ENCODE measurements at regions not wholly inside any gene's neighbourhood (a gene's known extent, or its start where the extent isn't known, plus 50 kb on each side); places are given as distances from the start of the nearest gene placed in this dataset.

GRCh38 chr5:138665261-138665660 is 88.0 kb upstream of the CTNNA1 start:
- DNase-seq (ENCODE audit: low read depth) = no peak

DNA sequence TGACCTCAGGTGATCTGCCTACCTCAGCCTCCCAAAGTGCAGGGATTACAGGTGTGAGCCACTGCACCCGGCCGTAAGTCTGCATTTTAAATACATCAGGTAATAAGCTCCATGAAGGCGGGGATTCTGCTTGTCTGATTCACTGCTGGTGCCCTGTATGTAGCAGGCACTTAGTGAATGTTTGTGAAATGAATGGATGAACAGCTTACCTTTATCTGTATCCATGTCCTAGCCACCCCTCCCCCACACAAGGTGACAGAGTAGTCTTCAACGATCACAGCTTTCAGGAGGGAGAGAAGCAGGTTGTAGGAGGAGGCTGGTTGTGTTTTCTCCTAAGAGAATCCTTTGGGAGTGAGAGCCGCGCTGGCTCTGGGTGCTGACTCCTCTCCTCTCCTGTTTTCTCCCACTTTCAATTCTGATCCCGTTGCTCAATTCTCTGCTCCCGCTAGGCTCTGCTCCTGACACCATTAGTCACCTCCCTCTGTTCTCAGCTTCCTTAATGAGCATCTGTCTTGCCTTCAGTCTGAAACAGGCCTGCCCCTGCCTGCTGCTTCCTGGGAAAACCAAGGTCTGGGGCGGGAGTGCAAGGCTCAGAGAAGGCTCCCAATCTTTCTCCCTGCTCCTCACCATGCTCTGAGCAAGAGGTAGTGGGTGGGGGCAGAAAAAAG is 88.8 kb upstream of the CTNNA1 start:
- peak; percentile 33 for DNase-seq (ENCODE audit: low read depth)

GRCh38 chr5:138663561-138663960 is 88.4 kb upstream of the HSPA9 start:
- no peak for DNase-seq (ENCODE audit: low read depth)

DNA sequence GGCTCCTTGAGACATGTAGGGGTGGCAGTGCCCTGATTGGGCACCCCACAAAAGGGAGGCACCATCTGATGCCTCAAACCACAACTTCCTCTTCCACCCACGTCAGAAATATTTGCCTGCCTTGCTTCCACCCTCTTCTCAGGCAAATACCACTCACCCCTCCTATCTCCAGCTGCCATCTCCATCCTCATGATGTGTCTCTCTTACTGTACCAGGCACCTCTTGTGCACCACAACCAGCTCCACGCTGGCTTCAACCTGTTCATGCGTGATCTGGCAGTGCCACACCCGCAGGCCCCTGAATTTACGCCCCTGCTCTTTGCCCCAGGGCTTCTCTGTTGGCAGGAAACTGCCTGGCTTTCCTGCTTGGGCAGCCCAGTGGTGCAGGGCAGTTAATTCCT is 87.8 kb upstream of the HSPA9 start:
- no peak for DNase-seq (ENCODE audit: low read depth)

GRCh38 chr5:138662599-138662998 is 87.4 kb upstream of the HSPA9 start:
- DNase-seq (ENCODE audit: low read depth) = no peak

- DNase-seq (ENCODE audit: low read depth) = no peak
These were observed 86.8 kb upstream of the HSPA9 start for GRCh38 chr5:138661991-138662434.

DNA sequence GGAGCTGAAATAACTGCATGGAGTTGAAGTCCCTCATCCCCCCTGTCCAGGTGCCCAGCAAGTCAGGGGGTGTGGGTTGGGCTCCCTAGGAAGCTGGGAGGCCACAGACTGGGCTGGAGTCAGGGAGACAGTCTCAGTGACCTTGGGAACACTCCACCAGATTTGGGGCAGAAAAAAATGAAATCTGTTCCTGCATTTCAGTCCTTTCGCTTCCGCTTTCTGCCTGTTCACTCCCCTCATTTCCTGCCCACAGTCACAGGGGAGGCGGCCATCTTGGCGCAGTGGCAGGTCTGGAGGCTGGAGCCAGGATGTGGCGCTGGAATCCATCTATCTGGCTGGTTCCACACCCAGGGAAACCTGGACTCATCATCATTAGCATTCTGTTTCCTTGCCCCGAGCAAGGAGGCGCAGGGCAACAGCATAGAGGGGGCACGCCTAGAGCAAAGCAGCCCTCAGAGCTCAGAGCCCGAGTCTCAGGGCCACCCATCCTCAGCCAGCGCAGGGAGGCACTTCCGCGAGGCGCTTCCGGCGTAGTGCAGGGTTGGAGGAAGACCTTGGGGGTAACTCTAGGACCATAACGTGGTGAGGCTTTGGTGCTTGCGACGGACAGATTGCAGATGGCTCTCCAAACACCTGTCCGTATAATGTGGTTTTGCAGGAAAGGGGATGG is 86.2 kb upstream of the HSPA9 start:
- no peak for DNase-seq (ENCODE audit: low read depth)

DNA sequence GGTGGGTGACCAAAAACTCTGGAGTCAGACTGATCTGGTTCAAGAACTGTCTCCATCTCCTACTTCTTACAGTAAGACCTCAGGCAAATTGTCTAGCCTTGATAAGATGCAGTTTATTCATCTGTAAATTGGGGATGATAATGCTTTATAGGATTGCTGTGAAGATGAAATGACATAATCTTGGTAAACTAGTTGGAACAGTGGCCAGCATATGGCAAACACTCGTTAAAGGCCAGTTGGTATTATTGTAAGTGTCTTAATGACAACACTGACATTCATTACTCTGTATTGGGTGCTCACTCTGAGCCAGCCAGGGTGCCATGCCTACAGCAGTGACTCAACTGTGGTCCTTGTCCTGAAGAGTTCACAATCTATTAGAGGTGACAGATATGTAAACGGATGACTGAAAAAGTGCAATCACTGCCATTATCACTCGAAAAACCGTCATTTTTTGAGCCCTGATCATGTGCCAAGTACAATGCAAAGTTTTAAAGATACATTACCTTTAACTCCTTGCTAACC is 84.9 kb upstream of the HSPA9 start:
- no peak for DNase-seq (ENCODE audit: low read depth)

DNA sequence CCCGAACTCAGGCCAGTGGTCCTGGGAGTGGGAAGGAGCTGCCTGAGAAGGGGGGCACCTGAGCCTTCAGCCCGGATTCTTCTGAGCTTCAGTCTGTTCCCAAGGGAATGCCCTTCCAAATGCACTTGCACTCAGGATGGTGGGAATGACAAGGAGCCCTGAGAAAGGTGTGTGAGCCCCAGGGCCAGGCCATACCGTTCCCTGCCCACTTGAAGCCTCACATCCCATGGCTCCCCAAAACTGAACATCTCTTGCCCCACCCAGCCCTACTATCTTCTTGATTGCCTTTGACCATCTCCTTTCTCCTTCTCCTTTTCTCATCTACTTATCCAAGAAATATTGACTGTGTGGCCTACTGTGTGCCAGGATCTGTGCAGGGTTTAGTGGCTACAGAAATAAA is 84.4 kb upstream of the HSPA9 start:
- no peak for DNase-seq (ENCODE audit: low read depth)

DNA sequence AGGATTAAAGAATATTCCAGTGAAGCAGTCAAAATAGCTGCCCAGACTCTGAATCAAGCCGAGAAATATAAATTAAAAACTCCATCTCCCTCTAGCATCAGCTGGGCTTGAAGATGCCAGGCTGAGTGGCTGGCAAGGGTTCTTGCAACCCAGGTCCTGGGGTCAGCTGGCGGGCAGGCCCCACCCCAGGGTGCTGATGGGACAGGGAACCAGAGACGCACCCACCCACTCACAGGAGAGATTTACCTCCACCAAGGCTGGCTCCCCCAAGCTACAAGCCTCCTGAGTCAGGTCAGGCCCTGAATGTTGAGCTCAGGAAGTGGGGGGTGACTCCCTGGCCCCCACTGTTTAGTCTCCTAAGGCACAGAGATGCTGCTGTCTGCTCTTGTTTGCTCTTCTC is 83.9 kb upstream of the HSPA9 start:
- DNase-seq (ENCODE audit: low read depth) = no peak

DNA sequence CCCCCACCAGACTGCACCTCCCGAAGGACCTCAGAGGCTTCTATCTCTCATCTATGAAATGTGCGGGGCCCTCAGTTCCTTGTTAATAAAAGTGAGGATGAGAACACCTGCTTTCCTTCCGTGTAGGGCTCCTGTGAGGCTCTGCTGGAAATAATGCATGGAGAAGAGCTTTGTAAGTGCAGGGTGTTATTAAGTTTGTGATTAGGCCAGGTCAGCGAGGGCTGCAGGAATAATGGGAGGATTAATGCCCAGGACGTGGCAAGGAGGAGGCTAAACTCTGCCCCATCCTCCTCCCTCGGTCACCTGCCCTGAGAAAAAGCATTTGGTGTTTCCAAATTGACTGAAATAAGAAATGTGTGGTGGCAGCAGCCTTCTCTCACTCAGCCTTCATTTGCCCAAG is 83.5 kb upstream of the HSPA9 start:
- DNase-seq (ENCODE audit: low read depth) = no peak

DNA sequence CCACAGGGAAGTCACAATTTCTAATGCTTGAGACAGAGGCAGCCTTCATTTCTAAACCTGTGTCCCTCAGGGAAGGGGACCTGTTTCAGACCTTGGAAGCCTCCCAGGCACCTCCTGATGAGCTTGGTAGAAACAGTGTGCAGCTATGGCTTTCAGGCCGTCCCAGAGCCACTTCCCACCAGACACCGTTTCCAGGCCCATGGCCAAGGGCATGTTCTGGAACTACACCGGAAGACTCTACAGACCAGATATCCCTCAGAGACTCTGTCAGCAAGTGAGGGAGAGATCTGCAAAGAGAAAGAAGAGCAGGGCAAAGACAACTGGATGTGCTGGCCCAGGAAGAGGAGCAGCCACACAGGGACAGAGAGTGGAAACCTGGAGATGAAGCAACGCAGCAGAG is 82.2 kb upstream of the HSPA9 start:
- no peak for DNase-seq (ENCODE audit: low read depth)

DNA sequence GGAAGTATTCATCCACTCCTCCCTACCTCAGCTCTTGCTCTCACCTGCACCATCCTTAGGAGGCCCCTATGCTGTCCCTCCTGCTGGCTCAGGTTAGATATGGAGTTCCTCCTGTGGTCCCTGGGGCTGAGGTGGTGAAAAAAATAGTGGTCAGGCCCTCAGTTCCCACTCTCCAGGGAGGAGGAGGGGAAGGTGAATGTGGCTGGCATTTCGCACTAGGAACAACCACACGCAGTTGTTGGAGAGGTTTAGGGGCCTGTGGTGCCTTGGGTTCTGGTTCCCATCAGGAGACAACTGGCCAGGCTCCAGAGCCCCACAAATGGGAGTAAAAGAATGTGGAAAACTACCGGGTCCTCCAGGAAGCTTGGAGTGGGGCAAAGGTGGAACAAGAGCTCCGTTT is 81.7 kb upstream of the HSPA9 start:
- DNase-seq (ENCODE audit: low read depth) = no peak

DNA sequence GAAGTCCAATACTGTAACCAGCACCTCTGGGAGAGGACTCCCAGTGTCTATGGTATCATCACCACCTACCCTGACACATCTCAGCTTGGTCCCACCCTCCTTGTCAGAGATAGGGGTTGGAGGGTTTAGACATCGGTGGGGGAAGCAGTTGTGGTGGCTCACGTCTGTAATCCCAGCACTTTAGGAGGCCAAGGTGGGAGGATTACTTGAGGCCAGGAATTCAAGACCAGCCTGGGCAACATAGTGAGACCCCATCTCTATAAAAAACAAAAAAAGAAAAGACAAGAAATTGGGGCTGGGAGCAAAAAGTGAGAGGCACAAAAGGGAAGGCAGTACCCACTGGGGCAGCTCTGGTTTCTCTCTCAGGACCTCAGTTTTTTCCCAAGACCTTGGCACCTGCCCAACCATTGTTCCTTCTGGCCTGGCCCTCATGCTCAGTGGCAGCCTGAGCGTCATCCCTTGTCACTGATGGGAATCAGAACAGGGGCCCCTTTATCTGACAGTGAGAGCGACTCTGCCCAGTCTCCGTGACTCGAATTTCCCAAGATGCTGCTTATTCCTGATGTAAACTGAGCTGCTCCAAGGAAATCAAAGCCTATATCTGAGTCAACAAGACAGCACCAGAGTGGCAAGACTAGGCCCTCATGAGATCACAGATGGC is 80.5 kb upstream of the HSPA9 start:
- DNase-seq (ENCODE audit: low read depth) = no peak

- DNase-seq (ENCODE audit: low read depth) = no peak
These were observed 79.2 kb upstream of the HSPA9 start for GRCh38 chr5:138654281-138654867.

DNA sequence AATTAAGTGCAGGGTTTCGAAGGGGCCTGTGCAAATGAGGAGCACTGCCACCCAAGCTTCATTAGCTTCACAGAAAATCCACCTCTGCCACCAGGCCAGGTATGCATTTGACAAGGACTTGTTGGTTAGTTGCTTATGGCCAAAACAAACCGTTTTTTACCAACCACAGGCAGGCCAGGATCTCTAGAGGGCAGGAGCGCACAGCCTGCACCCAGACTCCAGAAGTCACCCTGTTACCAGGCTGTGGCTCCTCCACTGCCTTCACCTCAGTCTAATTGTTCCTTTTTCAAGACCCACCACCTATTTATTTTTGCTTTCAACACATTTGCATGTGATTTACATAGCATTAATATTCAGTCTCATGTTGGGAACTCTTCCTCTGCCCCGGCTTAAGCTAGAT is 78.3 kb upstream of the HSPA9 start:
- no peak for DNase-seq (ENCODE audit: low read depth)

GRCh38 chr5:138651767-138652117 is 76.5 kb upstream of the HSPA9 start:
- no peak for DNase-seq (ENCODE audit: low read depth)

DNA sequence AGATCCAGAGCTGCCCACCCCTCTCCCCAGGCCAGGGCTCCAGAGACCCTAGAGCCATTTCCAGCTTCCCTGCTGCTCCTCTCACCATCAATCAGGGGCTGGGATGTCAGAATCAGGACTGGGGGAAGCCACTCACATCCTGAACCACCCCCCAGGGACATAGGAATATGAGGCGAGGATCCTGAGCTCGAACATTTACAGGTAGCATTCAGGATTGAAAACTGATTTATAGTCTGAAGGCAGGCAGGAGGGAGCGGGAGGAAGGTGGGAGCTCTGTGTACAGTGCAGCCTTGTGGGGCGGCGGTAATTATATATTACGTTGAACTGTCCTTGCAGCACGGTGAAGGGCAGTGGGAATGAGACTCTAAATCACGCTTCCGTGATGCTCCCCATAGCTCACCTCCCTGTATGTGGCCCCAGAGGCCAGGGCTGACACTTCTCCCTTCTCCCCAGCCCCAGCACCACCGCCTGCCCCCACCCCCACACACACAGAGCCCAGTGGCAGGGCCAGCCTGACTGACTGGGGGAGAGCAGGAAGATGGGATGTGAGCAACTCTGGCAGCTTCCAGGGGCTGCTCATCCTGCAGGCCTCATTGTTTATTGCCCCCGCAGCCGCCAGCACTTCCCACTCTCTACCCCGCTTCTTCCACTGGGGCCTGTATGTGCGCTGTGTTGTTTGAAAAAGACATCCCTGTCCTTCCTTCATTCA is 76.0 kb upstream of the HSPA9 start:
- DNase-seq (ENCODE audit: low read depth) = no peak

DNA sequence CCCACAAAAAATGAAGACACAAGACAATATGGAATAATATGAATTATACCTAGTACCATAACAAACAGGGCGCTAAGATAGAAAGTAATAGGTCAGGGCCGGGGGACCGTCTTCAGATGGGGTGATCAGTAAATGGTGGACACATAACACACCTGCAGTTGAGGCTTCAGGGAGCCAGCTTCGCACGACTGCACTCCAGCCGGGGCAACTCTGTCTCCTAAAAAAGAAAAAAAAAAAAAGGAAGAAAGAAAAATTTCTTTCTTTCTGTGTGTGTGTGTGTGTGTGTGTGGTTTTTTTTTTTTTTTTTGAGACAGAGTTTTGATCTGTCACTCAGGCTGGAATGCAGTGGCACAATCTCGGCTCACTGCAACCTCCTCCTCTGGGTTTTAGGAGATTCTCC is 75.0 kb upstream of the HSPA9 start:
- DNase-seq (ENCODE audit: low read depth) = no peak

DNA sequence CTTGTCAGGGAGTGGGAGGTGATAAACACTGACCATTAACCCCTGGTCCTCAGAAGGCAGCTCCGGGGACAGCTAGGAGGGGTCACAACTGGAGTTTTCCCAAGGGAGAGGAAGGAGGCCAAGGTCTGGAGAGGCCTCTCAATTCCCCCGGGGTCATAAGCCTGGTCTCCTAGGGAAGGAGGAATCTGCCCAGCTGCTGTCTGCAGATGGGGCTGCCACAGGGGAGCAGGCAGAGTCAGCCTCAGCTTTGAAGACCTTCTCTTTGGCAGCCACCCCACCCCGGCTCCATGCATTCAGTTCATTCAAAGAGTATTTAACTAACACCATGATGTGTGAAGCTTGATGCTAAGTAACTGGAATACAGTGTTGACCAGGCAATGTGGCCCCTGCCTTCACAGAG is 74.6 kb upstream of the HSPA9 start:
- DNase-seq (ENCODE audit: low read depth) = no peak

GRCh38 chr5:138649316-138649720 is 74.1 kb upstream of the HSPA9 start:
- no peak for DNase-seq (ENCODE audit: low read depth)

- no peak for DNase-seq (ENCODE audit: low read depth)
These were observed 73.6 kb upstream of the HSPA9 start for GRCh38 chr5:138648841-138649240.

All from GM04504 (cell line).